Endothelial cell of umbilical vein (primary cell): ENCODE measurements at regions not wholly inside any gene's neighbourhood (a gene's known extent, or its start where the extent isn't known, plus 50 kb on each side); places are given as distances from the start of the nearest gene placed in this dataset.

Experiments
- BruUV-seq: library from RNA; stranded (reverse); fragments of 400-500 nt; replicated peaks from 2 replicates; lab custom pipeline; 2021; lab: Mats Ljungman, UMichigan
- CTCF ChIA-PET: fragments of 300-600, 350-600 bp; sonication (Branson Sonifier 250); formaldehyde crosslinking; loops from one replicate; lab custom pipeline; 2021; ENCODE audit warnings: antibody characterized with exemption, inconsistent platforms; lab: Charles Lee
- POLR2A ChIA-PET: fragments of 300-600, 350-600 bp; sonication (Branson Sonifier 250); formaldehyde crosslinking; loops from one replicate; lab custom pipeline; 2021; ENCODE audit warnings: antibody characterized with exemption, inconsistent platforms; lab: Charles Lee
- DNase-seq: peaks from one replicate; pipeline ENCODE4 v3.0.0-alpha.2; 2011; ENCODE audit warnings: low read depth, low spot score
- FAIRE-seq: peaks from 2 replicates; lab custom pipeline; 2011; peaks lifted over from hg19 to GRCh38; lab: Jason Lieb, UNC
- H2AFZ ChIP-seq: 2 replicates; pipeline ENCODE4 v1.6.0; 2012; ENCODE audit warnings: low read depth, low read length, control low read depth, inconsistent platforms
- H3K27ac ChIP-seq: 2 replicates; pipeline ENCODE4 v1.5.1; 2011; ENCODE audit warnings: low read depth, mild to moderate bottlenecking, control low read depth, low read length, moderate library complexity; ENCODE audit not compliant: insufficient read depth
- H3K27me3 ChIP-seq, 2 experiments: 2 replicates each; pipeline versions ENCODE4 v1.6.0 to v1.6.1; 2011; ENCODE audit warnings: low read length in 2 of 2, mixed read lengths in 1 of 2; ENCODE audit not compliant: control insufficient read depth in 2 of 2, insufficient read depth in 2 of 2
- H3K36me3 ChIP-seq, 2 experiments: 2 replicates in 1 of 2; 3 replicates in 1 of 2; pipeline ENCODE4 v1.5.1; 2011; ENCODE audit warnings: low read length in 2 of 2, mild to moderate bottlenecking in 1 of 2, moderate library complexity in 1 of 2; ENCODE audit not compliant: control insufficient read depth in 2 of 2, insufficient read depth in 2 of 2; ENCODE audit errors: extremely low read depth in 1 of 2
- H3K4me1 ChIP-seq: 3 replicates; pipeline ENCODE4 v1.5.1; 2011; ENCODE audit warnings: mild to moderate bottlenecking, low read length; ENCODE audit not compliant: control insufficient read depth, insufficient read depth; ENCODE audit errors: extremely low read depth
- H3K4me2 ChIP-seq: 2 replicates; pipeline ENCODE4 v1.6.1; 2011; ENCODE audit warnings: low read length, control low read depth, mixed read lengths; ENCODE audit not compliant: insufficient read depth
- H3K4me3 ChIP-seq, 3 experiments: fragments of 200-600 bp in 1 of 3; sonication (generic), shearing (Covaris generic) in 1 of 3; replicated peaks in 1 of 3; 2 replicates each; pipeline ENCODE4 v1.5.1; 2011 to 2016; ENCODE audit warnings: control low read depth in 3 of 3, low read length in 3 of 3, mild to moderate bottlenecking in 2 of 3, inconsistent platforms in 1 of 3, low read depth in 1 of 3, moderate library complexity in 1 of 3; ENCODE audit not compliant: insufficient read depth in 1 of 3
- H3K79me2 ChIP-seq: 2 replicates; pipeline ENCODE4 v1.6.0; 2012; ENCODE audit warnings: low read length, inconsistent platforms; ENCODE audit not compliant: control insufficient read depth, insufficient read depth
- H3K9ac ChIP-seq: replicated peaks from 2 replicates; pipeline ENCODE3; 2011; ENCODE audit warnings: low read length, control low read depth; ENCODE audit not compliant: insufficient read depth; ENCODE audit errors: extremely low read depth
- H3K9me1 ChIP-seq: replicated peaks from 3 replicates; pipeline ENCODE4 v1.6.0; 2011; ENCODE audit warnings: mild to moderate bottlenecking, low read length; ENCODE audit not compliant: control insufficient read depth, insufficient read depth; ENCODE audit errors: extremely low read depth
- H3K9me3 ChIP-seq: replicated peaks from 2 replicates; pipeline ENCODE4 v1.5.1; 2012; ENCODE audit warnings: low read length, inconsistent platforms; ENCODE audit not compliant: control insufficient read depth, insufficient read depth
- H4K20me1 ChIP-seq: replicated peaks from 2 replicates; pipeline ENCODE3; 2011; ENCODE audit warnings: mild to moderate bottlenecking, low read length; ENCODE audit not compliant: control insufficient read depth, insufficient read depth; ENCODE audit errors: extremely low read depth
- EZH2 ChIP-seq: IDR thresholded peaks from 2 replicates; pipeline ENCODE4 v1.6.1; 2012; ENCODE audit warnings: borderline replicate concordance, low read depth, mild to moderate bottlenecking, moderate library complexity, low read length, inconsistent platforms; ENCODE audit not compliant: severe bottlenecking
- FOS ChIP-seq: IDR thresholded peaks from 2 replicates; pipeline ENCODE4 v1.6.1; 2011; ENCODE audit warnings: mild to moderate bottlenecking, low read length, moderate library complexity, borderline replicate concordance; ENCODE audit not compliant: insufficient read depth
- GATA2 ChIP-seq: IDR thresholded peaks from 2 replicates; pipeline ENCODE4 v1.7.0; 2011; ENCODE audit warnings: low read depth, mild to moderate bottlenecking, moderate library complexity, mixed read lengths, low read length; ENCODE audit not compliant: insufficient read length, insufficient read depth
- JUN ChIP-seq: IDR thresholded peaks from 2 replicates; pipeline ENCODE4 v1.6.1; 2011; ENCODE audit warnings: borderline replicate concordance, low read depth; ENCODE audit not compliant: insufficient read length, insufficient read depth
- MYC ChIP-seq: IDR thresholded peaks from one replicate; pipeline ENCODE4 v1.6.1; 2011; ENCODE audit warnings: mild to moderate bottlenecking, low read depth, low read length
- POLR2A ChIP-seq: IDR thresholded peaks from 2 replicates; pipeline ENCODE4 v1.6.1; 2012; ENCODE audit warnings: low read depth, mild to moderate bottlenecking, control low read depth, low read length
- POLR2AphosphoS5 ChIP-seq: IDR thresholded peaks from 2 replicates; pipeline ENCODE4 v1.6.1; 2012; ENCODE audit warnings: low read depth, mild to moderate bottlenecking, control low read depth, low read length, moderate library complexity; ENCODE audit not compliant: insufficient read depth
- dilution Hi-C: fragments of 300-500 bp; cut with MboI; formaldehyde crosslinking; loops from one replicate; pipeline ENCODE4 v1.15.0; 2019; ENCODE audit warnings: low sequenced_read_pairs; ENCODE audit not compliant: extremely low pct_ligation_motif_present
- intact Hi-C: fragments of 100-400 bp; cut with micrococcal nuclease; formaldehyde crosslinking; loops from one replicate; pipeline ENCODE4 v1.10.0; 2022
- TF ChIP-seq, protein P1 (sequence below), 2 donors: IDR thresholded peaks; 1 replicate in 1 of 2; 2 replicates in 1 of 2; pipeline ENCODE4 v1.5.1; 2011; ENCODE audit warnings: low read length in 2 of 2, mild to moderate bottlenecking in 2 of 2, moderate library complexity in 2 of 2, control low read depth in 1 of 2, inconsistent platforms in 1 of 2, low read depth in 1 of 2; ENCODE audit not compliant: insufficient read depth in 1 of 2; ENCODE audit errors: extremely low read depth in 1 of 2
- TF ChIP-seq, protein P2 (sequence below): IDR thresholded peaks from 2 replicates; pipeline ENCODE4 v1.6.1; 2011; ENCODE audit not compliant: insufficient read depth, insufficient read length

DNA sequence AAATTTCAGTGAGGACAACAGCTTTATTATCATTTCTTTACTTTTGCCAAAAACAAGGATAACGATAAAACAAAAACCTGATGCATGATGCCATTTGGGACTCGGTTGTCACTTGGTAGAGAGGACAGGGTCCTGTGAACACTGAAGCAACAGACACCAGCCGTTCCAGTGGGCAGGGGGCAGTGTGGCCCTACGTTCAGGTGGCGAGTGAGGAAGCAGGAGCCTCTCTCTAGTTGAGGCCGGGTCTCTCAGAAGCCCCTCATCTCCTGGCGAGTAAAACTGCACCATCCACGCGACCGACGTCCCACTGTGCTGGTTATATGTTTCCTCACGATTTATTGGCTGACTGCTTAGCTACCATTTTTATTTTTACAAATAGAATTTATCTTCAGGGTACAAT, 231.6 kb downstream of the THBS2 start:
- no peak for FAIRE-seq

DNA sequence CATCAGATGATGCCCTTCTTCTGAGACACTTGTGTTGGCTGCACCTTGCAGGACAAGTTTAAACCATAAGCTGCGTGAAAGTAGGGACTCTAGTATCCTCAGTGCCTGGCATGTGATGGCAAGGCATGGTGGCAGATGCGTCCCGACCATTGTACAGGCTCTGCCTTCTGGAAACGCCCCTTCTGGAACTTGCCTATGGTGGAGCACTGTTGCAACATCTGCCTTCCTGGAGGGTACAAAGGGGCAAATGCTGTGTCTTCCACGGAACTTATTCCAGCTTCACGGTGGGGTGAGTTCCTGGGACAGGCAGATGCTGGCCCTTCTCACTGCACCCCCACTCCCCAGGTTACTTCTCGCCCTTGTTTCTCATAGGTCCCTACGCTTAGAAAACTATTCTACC, 232.8 kb downstream of the THBS2 start:
- FAIRE-seq: no peak
- CTCF ChIA-PET: no interaction called here

More for the DNA sequence above, 231.6 kb downstream of the THBS2 start:
- no peak overlapping the region for H3K9ac ChIP-seq
- no peaks in the 10 kb centered on the region for H3K27me3 ChIP-seq
- peaks cover 3% of the 10 kb centered on the region for H3K9me3 ChIP-seq
- H4K20me1 ChIP-seq: no peaks in the 10 kb centered on the region
- H3K4me3 ChIP-seq: no peak overlapping the region
- dilution Hi-C loops (no loop called here), intact Hi-C loops (no loop called here)
- CTCF ChIA-PET: interaction anchor here (0.5 kb wide), 1 partner anchor 27 kb away, joined by 4 read pairs; no protein-coding TSS in a partner anchor
- no TSS peak for BruUV-seq
- no peak overlapping the region for H3K27ac ChIP-seq
- POLR2A ChIA-PET: no interaction called here
- H2AFZ ChIP-seq: no peak overlapping the region
- no peak for TF ChIP-seq JUN
- TF ChIP-seq, protein P1, sequence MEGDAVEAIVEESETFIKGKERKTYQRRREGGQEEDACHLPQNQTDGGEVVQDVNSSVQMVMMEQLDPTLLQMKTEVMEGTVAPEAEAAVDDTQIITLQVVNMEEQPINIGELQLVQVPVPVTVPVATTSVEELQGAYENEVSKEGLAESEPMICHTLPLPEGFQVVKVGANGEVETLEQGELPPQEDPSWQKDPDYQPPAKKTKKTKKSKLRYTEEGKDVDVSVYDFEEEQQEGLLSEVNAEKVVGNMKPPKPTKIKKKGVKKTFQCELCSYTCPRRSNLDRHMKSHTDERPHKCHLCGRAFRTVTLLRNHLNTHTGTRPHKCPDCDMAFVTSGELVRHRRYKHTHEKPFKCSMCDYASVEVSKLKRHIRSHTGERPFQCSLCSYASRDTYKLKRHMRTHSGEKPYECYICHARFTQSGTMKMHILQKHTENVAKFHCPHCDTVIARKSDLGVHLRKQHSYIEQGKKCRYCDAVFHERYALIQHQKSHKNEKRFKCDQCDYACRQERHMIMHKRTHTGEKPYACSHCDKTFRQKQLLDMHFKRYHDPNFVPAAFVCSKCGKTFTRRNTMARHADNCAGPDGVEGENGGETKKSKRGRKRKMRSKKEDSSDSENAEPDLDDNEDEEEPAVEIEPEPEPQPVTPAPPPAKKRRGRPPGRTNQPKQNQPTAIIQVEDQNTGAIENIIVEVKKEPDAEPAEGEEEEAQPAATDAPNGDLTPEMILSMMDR (IDR thresholded peaks at IDR 0.05; ENCODE audit: extremely low read depth in 1 of 2, insufficient read depth in 1 of 2, low read depth in 1 of 2, low read length in 2 of 2): no peak
- TF ChIP-seq FOS: no peak
- TF ChIP-seq, protein P2, sequence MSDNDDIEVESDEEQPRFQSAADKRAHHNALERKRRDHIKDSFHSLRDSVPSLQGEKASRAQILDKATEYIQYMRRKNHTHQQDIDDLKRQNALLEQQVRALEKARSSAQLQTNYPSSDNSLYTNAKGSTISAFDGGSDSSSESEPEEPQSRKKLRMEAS: no peak
- TF ChIP-seq MYC: no peak
- TF ChIP-seq GATA2: no peak
- H3K9me1 ChIP-seq: no peaks in the 10 kb centered on the region
- DNase-seq: no peak
- no peaks in the 10 kb centered on the region for H3K79me2 ChIP-seq
- H3K4me2 ChIP-seq: no peak overlapping the region
- H3K4me1 ChIP-seq: no peaks in the 10 kb centered on the region
- H3K36me3 ChIP-seq: no peaks in the 10 kb centered on the region

More for the DNA sequence above, 232.8 kb downstream of the THBS2 start:
- H4K20me1 ChIP-seq: no peaks in the 10 kb centered on the region
- H3K36me3 ChIP-seq: no peaks in the 10 kb centered on the region
- H3K27ac ChIP-seq: no peak overlapping the region
- H2AFZ ChIP-seq: no peak overlapping the region
- H3K4me3 ChIP-seq: no peak overlapping the region
- no peak for DNase-seq
- BruUV-seq: no TSS peak
- TF ChIP-seq JUN (no peak), FOS (no peak), MYC (no peak), POLR2AphosphoS5 (no peak), GATA2 (no peak), EZH2 (no peak), POLR2A (no peak)
- TF ChIP-seq, protein P2: no peak
- TF ChIP-seq, protein P1 (IDR thresholded peaks at IDR 0.05; ENCODE audit: extremely low read depth in 1 of 2, insufficient read depth in 1 of 2, low read depth in 1 of 2, low read length in 2 of 2): no peak
- no peaks in the 10 kb centered on the region for H3K9me1 ChIP-seq
- H3K79me2 ChIP-seq: no peaks in the 10 kb centered on the region
- H3K4me2 ChIP-seq: no peak overlapping the region
- H3K9ac ChIP-seq: no peak overlapping the region
- intact Hi-C loops: no loop called here
- POLR2A ChIA-PET: no interaction called here
- peaks cover 3% of the 10 kb centered on the region for H3K9me3 ChIP-seq
- H3K4me1 ChIP-seq: no peaks in the 10 kb centered on the region
- dilution Hi-C loops: no loop called here
- no peaks in the 10 kb centered on the region for H3K27me3 ChIP-seq
